H1 (cell line): ENCODE measurements at regions not wholly inside any gene's neighbourhood (a gene's known extent, or its start where the extent isn't known, plus 50 kb on each side); places are given as distances from the start of the nearest gene placed in this dataset.

Experiments used
- CTCF ChIA-PET: fragments of 300-600 bp; sonication (Branson Sonifier 250); formaldehyde crosslinking; loops from one replicate; lab custom pipeline; 2021; ENCODE audit not compliant: partially characterized antibody; lab: Charles Lee
- POLR2A ChIA-PET: fragments of 300-600 bp; sonication (Branson Sonifier 250); formaldehyde crosslinking; loops from one replicate; lab custom pipeline; 2021; ENCODE audit warnings: inconsistent platforms; ENCODE audit not compliant: partially characterized antibody; lab: Charles Lee
- DNase-seq, 2 experiments: peaks; one replicate each; pipeline versions ENCODE4 v3.0.0 to v3.0.0-alpha.2; 2010 to 2022; ENCODE audit warnings: low spot score in 2 of 2, low read depth in 1 of 2, mixed read lengths in 1 of 2
- FAIRE-seq: peaks from 2 replicates; lab custom pipeline; 2011; peaks lifted over from hg19 to GRCh38; lab: Jason Lieb, UNC
- H2AFZ ChIP-seq: 2 replicates; pipeline ENCODE4 v1.8.1; 2012; ENCODE audit warnings: low read length, inconsistent platforms
- H2AK5ac ChIP-seq: 2 replicates; pipeline ENCODE4 v1.6.1; 2013; ENCODE audit warnings: low read depth, low read length
- H2BK120ac ChIP-seq: replicated peaks from 2 replicates; pipeline ENCODE3; 2013; ENCODE audit warnings: low read depth, low read length, inconsistent platforms
- H2BK12ac ChIP-seq: 2 replicates; pipeline ENCODE4 v1.6.1; 2013; ENCODE audit warnings: low read depth, low read length
- H2BK15ac ChIP-seq: 2 replicates; pipeline ENCODE4 v1.6.1; 2013; ENCODE audit warnings: low read length
- H2BK20ac ChIP-seq: 2 replicates; pipeline ENCODE4 v1.6.1; 2013; ENCODE audit warnings: low read length
- H2BK5ac ChIP-seq: 2 replicates; pipeline ENCODE4 v1.6.1; 2013; ENCODE audit warnings: low read depth, low read length
- H3K14ac ChIP-seq: 2 replicates; pipeline ENCODE4 v1.6.1; 2013; ENCODE audit warnings: inconsistent platforms; ENCODE audit not compliant: insufficient read length
- H3K18ac ChIP-seq: 2 replicates; pipeline ENCODE4 v1.6.1; 2013; ENCODE audit warnings: low read length; ENCODE audit errors: extremely low read depth
- H3K23ac ChIP-seq: 2 replicates; pipeline ENCODE4 v1.6.1; 2013; ENCODE audit warnings: inconsistent platforms; ENCODE audit not compliant: insufficient read length
- H3K23me2 ChIP-seq: 2 replicates; pipeline ENCODE4 v1.6.1; 2013; ENCODE audit warnings: low read depth, low read length
- H3K27ac ChIP-seq: 2 replicates; pipeline ENCODE4 v1.6.1; 2011; ENCODE audit warnings: low read depth, low read length, inconsistent platforms
- H3K27me3 ChIP-seq, 4 experiments: replicated peaks in 1 of 4; 1 replicate in 1 of 4; 2 replicates in 3 of 4; pipeline versions ENCODE4 v1.6.1 to v1.8.1; 2011 to 2013; ENCODE audit warnings: low read length in 3 of 4, mild to moderate bottlenecking in 3 of 4, inconsistent platforms in 2 of 4, mixed read lengths in 2 of 4, moderate library complexity in 1 of 4; ENCODE audit not compliant: control insufficient read depth in 3 of 4, insufficient read depth in 3 of 4; ENCODE audit errors: extremely low read depth in 1 of 4
- H3K36me3 ChIP-seq, 4 experiments: 2 replicates each; pipeline versions ENCODE4 v1.6.1 to v1.8.1; 2011 to 2013; ENCODE audit warnings: mild to moderate bottlenecking in 4 of 4, low read length in 3 of 4, moderate library complexity in 2 of 4, control low read depth in 1 of 4, inconsistent platforms in 1 of 4; ENCODE audit not compliant: insufficient read depth in 4 of 4, control insufficient read depth in 2 of 4
- H3K4ac ChIP-seq: replicated peaks from 2 replicates; pipeline ENCODE3; 2013; ENCODE audit warnings: low read length, low read depth, mixed read lengths, inconsistent platforms; ENCODE audit not compliant: insufficient read length
- H3K4me1 ChIP-seq, 4 experiments: replicated peaks in 1 of 4; 1 replicate in 1 of 4; 2 replicates in 3 of 4; pipeline versions ENCODE4 v1.6.1 to v1.8.1; 2011 to 2013; ENCODE audit warnings: low read length in 3 of 4, inconsistent platforms in 2 of 4, mixed read lengths in 1 of 4; ENCODE audit not compliant: insufficient read depth in 4 of 4, control insufficient read depth in 3 of 4
- H3K4me2 ChIP-seq, 2 experiments: 2 replicates each; pipeline versions ENCODE4 v1.6.1 to v1.8.1; 2011 to 2013; ENCODE audit warnings: low read depth in 2 of 2, low read length in 2 of 2, control low read depth in 1 of 2, inconsistent platforms in 1 of 2, mild to moderate bottlenecking in 1 of 2; ENCODE audit not compliant: insufficient read depth in 1 of 2
- H3K4me3 ChIP-seq, 4 experiments: fragments of 200-600, 300-600 bp in 1 of 4; sonication (generic), shearing (Covaris generic), sonication (Bioruptor Twin) in 1 of 4; 2 replicates each; pipeline versions ENCODE4 v1.5.1 to v1.8.1; 2011 to 2016; ENCODE audit warnings: low read length in 4 of 4, low read depth in 3 of 4, control low read depth in 2 of 4, inconsistent platforms in 2 of 4, mild to moderate bottlenecking in 2 of 4, mixed read lengths in 1 of 4, moderate library complexity in 1 of 4; ENCODE audit not compliant: insufficient read depth in 2 of 4; ENCODE audit errors: extremely low read depth in 1 of 4
- H3K56ac ChIP-seq: replicated peaks from 2 replicates; pipeline ENCODE3; 2013; ENCODE audit warnings: low read depth, mild to moderate bottlenecking, mixed read lengths, low read length, inconsistent platforms; ENCODE audit not compliant: insufficient read length
- H3K79me1 ChIP-seq: 2 replicates; pipeline ENCODE4 v1.6.1; 2013; ENCODE audit warnings: low read depth, low read length, control low read depth
- H3K79me2 ChIP-seq, 2 experiments: 2 replicates each; pipeline versions ENCODE4 v1.6.1 to v1.8.1; 2012 to 2013; ENCODE audit warnings: low read length in 2 of 2, mild to moderate bottlenecking in 2 of 2, inconsistent platforms in 1 of 2; ENCODE audit not compliant: insufficient read depth in 2 of 2, control insufficient read depth in 1 of 2
- H3K9ac ChIP-seq, 4 experiments: replicated peaks in 1 of 4; 1 replicate in 1 of 4; 2 replicates in 3 of 4; pipeline versions ENCODE4 v1.6.1 to v1.8.1; 2011 to 2013; ENCODE audit warnings: low read depth in 3 of 4, low read length in 3 of 4, control low read depth in 2 of 4, mild to moderate bottlenecking in 2 of 4, moderate library complexity in 2 of 4, inconsistent platforms in 1 of 4; ENCODE audit errors: extremely low read depth in 1 of 4
- H3K9me3 ChIP-seq, 2 experiments: 2 replicates each; pipeline versions ENCODE4 v1.6.1 to v1.8.1; 2012 to 2013; ENCODE audit warnings: mild to moderate bottlenecking in 2 of 2, moderate library complexity in 2 of 2, control low read depth in 1 of 2, inconsistent platforms in 1 of 2, low read depth in 1 of 2, low read length in 1 of 2, mixed read lengths in 1 of 2; ENCODE audit not compliant: insufficient read depth in 2 of 2
- H4K20me1 ChIP-seq, 2 experiments: replicated peaks in 1 of 2; 2 replicates each; pipeline versions ENCODE3 to v1.8.1; 2011 to 2013; ENCODE audit warnings: inconsistent platforms in 2 of 2, low read length in 2 of 2, mild to moderate bottlenecking in 1 of 2; ENCODE audit not compliant: insufficient read depth in 2 of 2, control insufficient read depth in 1 of 2
- H4K5ac ChIP-seq: 2 replicates; pipeline ENCODE4 v1.6.1; 2013; ENCODE audit warnings: low read length, low read depth, mixed read lengths, inconsistent platforms; ENCODE audit not compliant: insufficient read length
- H4K8ac ChIP-seq: 2 replicates; pipeline ENCODE4 v1.8.0; 2013; ENCODE audit warnings: mild to moderate bottlenecking, moderate library complexity, low read length, inconsistent platforms; ENCODE audit not compliant: insufficient read depth; ENCODE audit errors: extremely low read depth
- H4K91ac ChIP-seq: replicated peaks from 2 replicates; pipeline ENCODE3; 2013; ENCODE audit warnings: low read length, mixed read lengths, inconsistent platforms; ENCODE audit not compliant: insufficient read length
- BACH1 ChIP-seq: IDR thresholded peaks from 2 replicates; pipeline ENCODE4 v1.6.1; 2012; ENCODE audit warnings: low read length, improper control_type of control experiment
- EGR1 ChIP-seq: IDR thresholded peaks from 2 replicates; pipeline ENCODE4 v1.6.1; 2011; ENCODE audit warnings: low read depth, low read length, borderline replicate concordance
- GTF2F1 ChIP-seq: IDR thresholded peaks from 2 replicates; pipeline ENCODE4 v1.6.1; 2012; ENCODE audit warnings: low read depth, low read length, improper control_type of control experiment, borderline replicate concordance
- HDAC2 ChIP-seq, 2 experiments: fragments of 300-600 bp in 1 of 2; sonication (generic) in 1 of 2; IDR thresholded peaks; 2 replicates each; pipeline ENCODE4 v1.6.1; 2011 to 2012; ENCODE audit warnings: low read depth in 2 of 2, low read length in 2 of 2, mild to moderate bottlenecking in 2 of 2, moderate library complexity in 2 of 2, borderline replicate concordance in 1 of 2, inconsistent platforms in 1 of 2
- HDAC6 ChIP-seq: IDR thresholded peaks from one replicate; pipeline ENCODE4 v1.7.1; 2012; ENCODE audit warnings: low read depth, mild to moderate bottlenecking, inconsistent platforms, low read length, moderate library complexity
- JUN ChIP-seq: IDR thresholded peaks from 2 replicates; pipeline ENCODE4 v1.6.1; 2011; ENCODE audit warnings: low read depth, mild to moderate bottlenecking, improper control_type of control experiment, low read length
- NRF1 ChIP-seq: IDR thresholded peaks from 2 replicates; pipeline ENCODE4 v1.6.1; 2011; ENCODE audit warnings: mild to moderate bottlenecking, low read depth, low read length, improper control_type of control experiment
- POU5F1 ChIP-seq: IDR thresholded peaks from 2 replicates; pipeline ENCODE4 v1.6.1; 2011; ENCODE audit warnings: low read depth, mild to moderate bottlenecking, low read length, moderate library complexity
- RFX5 ChIP-seq: IDR thresholded peaks from 2 replicates; pipeline ENCODE4 v1.6.1; 2011; ENCODE audit warnings: low read depth, low read length, improper control_type of control experiment, borderline replicate concordance
- RXRA ChIP-seq: IDR thresholded peaks from 2 replicates; pipeline ENCODE4 v1.6.1; 2011; ENCODE audit warnings: low read depth, mild to moderate bottlenecking, low read length, moderate library complexity; ENCODE audit not compliant: insufficient read depth
- SAP30 ChIP-seq: fragments of 300-600 bp; sonication (generic); IDR thresholded peaks from 2 replicates; pipeline ENCODE4 v1.7.1; 2012; ENCODE audit warnings: low read length, moderate library complexity, mild to moderate bottlenecking, inconsistent platforms; ENCODE audit not compliant: insufficient read depth, insufficient replicate concordance
- SIRT6 ChIP-seq: IDR thresholded peaks from one replicate; pipeline ENCODE4 v1.7.1; 2012; ENCODE audit warnings: low read length, inconsistent platforms
- SP2 ChIP-seq: IDR thresholded peaks from 2 replicates; pipeline ENCODE4 v1.6.1; 2012; ENCODE audit warnings: mild to moderate bottlenecking, low read length, inconsistent platforms
- SP4 ChIP-seq: IDR thresholded peaks from 2 replicates; pipeline ENCODE4 v1.6.1; 2012; ENCODE audit warnings: low read length, inconsistent platforms
- TAF7 ChIP-seq: optimal IDR thresholded peaks from 2 replicates; pipeline ENCODE3; 2011; ENCODE audit warnings: low read depth, mild to moderate bottlenecking, inconsistent platforms, low read length, moderate library complexity, borderline replicate concordance
- WGBS, 2 experiments: shearing (Covaris generic) in 1 of 2; methylation state at CpG; one replicate each; pipeline versions ENCODE4 v1.1.6 to v1.1.7; 2013 to 2015; ENCODE audit warnings: low lambda C conversion rate in 2 of 2, mixed read lengths in 2 of 2, inconsistent platforms in 1 of 2, low coverage in 1 of 2, missing lambda C conversion rate in 1 of 2; ENCODE audit not compliant: insufficient replicate concordance in 2 of 2, insufficient coverage in 1 of 2, insufficient read length in 1 of 2; ENCODE audit errors: extremely low coverage in 1 of 2, missing lambda C conversion rate in 1 of 2; 5-methylcytosine and 5-hydroxymethylcytosine counted together

DNA sequence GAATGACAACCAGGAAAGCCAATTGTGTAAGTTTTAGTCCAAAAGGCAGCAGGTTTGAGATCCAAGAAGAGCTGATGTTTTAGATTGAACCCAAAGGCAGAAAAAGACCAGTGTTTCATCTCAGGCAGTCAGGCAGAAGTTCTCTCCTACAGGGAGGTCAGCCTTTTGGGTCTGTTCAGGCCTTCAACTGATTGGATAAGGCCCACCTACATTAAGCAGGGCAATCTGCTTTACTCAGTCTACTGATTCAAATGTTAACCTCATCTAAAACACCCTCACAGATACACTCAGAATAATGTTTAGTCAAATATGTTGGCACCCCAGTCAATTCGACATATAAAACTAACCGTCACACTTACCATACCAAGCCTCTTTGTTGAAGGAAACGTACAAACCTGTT, 134.2 kb upstream of the NEIL3 start:
- no peak overlapping the region for H3K9ac ChIP-seq
- no peaks in the 10 kb centered on the region for H3K36me3 ChIP-seq
- DNase-seq (no peak), FAIRE-seq (no peak)
- H2BK120ac ChIP-seq, result no peak overlapping the region
- no peak overlapping the region for H4K91ac ChIP-seq
- H3K14ac ChIP-seq, result no peak overlapping the region
- no peak overlapping the region for H2BK20ac ChIP-seq
- no peaks in the 10 kb centered on the region for H4K20me1 ChIP-seq
- peaks cover 0 to 3% of the 10 kb centered on the region in 2 experiments; a peak in 2 of 4 replicates for H3K9me3 ChIP-seq
- no peak overlapping the region for H2AK5ac ChIP-seq
- no peak overlapping the region for H3K27ac ChIP-seq
- H3K4me2 ChIP-seq, result no peak overlapping the region
- no peak overlapping the region for H3K56ac ChIP-seq
- H2BK12ac ChIP-seq, result no peak overlapping the region
- no peak overlapping the region for H3K4ac ChIP-seq
- no peak overlapping the region for H2BK5ac ChIP-seq
- ChIA-PET POLR2A (no interaction called here), CTCF (no interaction called here)
- H3K79me2 ChIP-seq, result no peaks in the 10 kb centered on the region
- 96% methylated on average over 3 of the region's 3 CpGs; no CpG with 5 or more reads in 1 of the 2 experiments for WGBS, 2 experiments
- H4K5ac ChIP-seq, result no peak overlapping the region
- no peak overlapping the region for H3K18ac ChIP-seq
- H3K4me1 ChIP-seq, result no peaks in the 10 kb centered on the region
- H3K27me3 ChIP-seq, result peaks cover 0 to 1% (median 0%) of the 10 kb centered on the region in 4 experiments; a peak in 1 of 7 replicates
- no peak overlapping the region for H4K8ac ChIP-seq
- H2AFZ ChIP-seq, result no peak overlapping the region
- no peak overlapping the region for H3K23ac ChIP-seq
- H3K79me1 ChIP-seq, result no peaks in the 10 kb centered on the region
- no peaks in the 10 kb centered on the region; the same call in 1 of the 2 replicates for H3K23me2 ChIP-seq
- no peak overlapping the region for H2BK15ac ChIP-seq
- H3K4me3 ChIP-seq, result no peak overlapping the region
- no peak for TF ChIP-seq EGR1
- no peak for TF ChIP-seq NRF1
- no peak for TF ChIP-seq HDAC6
- TF ChIP-seq HDAC2 (IDR thresholded peaks at IDR 0.05; ENCODE audit: borderline replicate concordance in 1 of 2, low read depth in 2 of 2, low read length in 2 of 2), result no peak
- no peak for TF ChIP-seq RFX5
- no peak for TF ChIP-seq BACH1
- TF ChIP-seq SIRT6, result no peak
- no peak for TF ChIP-seq GTF2F1
- TF ChIP-seq JUN, result no peak
- TF ChIP-seq TAF7, result no peak
- no peak for TF ChIP-seq SAP30
- TF ChIP-seq SP4, result no peak
- no peak for TF ChIP-seq RXRA
- no peak for TF ChIP-seq POU5F1
- no peak for TF ChIP-seq SP2
